Skeletal muscle cell (primary cell): ENCODE measurements at regions not wholly inside any gene's neighbourhood (a gene's known extent, or its start where the extent isn't known, plus 50 kb on each side); places are given as distances from the start of the nearest gene placed in this dataset.
A peak's percentile ranks its signal among the peaks of the same experiment; 100 is the strongest.

Experiments
- DNase-seq: peaks from one replicate; pipeline ENCODE4 v3.0.0-alpha.2; 2010; ENCODE audit warnings: low read depth
- H3K4me3 ChIP-seq: 2 replicates; pipeline ENCODE4 v1.5.1; 2011; ENCODE audit warnings: low read depth, mild to moderate bottlenecking, control low read depth, low read length, moderate library complexity

DNA sequence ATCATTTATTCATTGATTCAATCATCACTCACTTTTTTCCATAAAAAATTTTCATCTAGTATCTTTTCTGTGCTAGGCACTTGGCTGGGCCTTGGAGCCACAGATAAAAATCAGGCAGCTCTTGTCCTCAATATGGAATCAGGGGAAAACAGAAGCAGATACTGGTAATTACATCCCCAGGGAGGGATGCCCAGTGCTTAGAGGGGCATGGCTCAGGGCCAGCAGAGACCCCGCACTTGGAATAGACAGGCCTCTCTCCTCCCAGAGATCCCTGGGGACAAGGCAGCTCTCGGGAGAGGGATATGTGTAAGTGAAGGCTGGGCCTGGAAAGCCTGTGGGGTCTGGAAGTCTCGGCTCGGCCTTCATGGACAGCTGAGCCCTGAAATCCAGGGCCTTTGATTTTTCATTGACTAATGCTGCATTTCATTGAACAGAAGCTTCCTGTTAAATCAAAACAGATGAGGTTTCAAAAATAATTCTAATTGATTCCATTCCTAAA, 180.4 kb downstream of the FOXD2 start:
- DNase-seq = no peak
- H3K4me3 ChIP-seq = no peak overlapping the region

DNA sequence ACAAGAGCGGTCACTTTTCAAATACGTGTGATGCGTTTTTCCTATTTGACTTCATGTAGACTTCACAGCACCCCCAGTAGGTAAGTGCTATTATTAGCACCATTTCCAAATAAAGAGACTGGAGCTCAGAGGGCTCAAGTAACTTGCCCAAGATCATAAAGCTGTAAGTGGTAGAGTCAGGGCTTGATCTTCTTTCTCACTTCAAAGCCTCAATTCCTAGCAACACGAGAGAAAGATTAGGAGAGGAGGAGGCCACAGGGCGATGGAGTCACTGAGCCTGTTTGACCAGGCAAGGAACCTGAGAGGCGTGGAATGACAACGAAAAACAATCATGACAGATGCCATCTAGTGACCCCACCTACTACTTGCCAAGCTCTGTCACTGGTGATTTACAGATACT, 181.0 kb downstream of the FOXD2 start:
- H3K4me3 ChIP-seq = no peak overlapping the region
- DNase-seq = no peak

DNA sequence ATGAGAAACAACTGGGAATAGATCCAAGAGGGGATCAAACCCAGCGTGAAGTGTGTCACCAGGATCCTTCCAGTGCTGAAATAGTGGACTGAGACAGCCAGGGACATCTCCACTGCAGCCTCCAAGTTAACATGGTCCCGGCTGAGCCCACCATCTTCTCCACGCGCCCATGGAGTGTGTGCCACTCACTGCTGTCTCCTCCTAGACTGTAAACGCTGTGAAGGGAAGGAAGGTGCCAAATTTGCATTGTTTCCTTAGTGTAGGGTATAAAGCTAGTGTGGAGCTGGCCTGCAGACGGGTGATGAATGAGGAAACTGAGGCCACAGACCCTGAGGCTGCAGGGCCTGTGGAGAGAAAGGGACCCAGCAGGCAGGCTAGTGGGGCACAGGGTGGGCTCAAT, 183.6 kb downstream of the FOXD2 start:
- no peak overlapping the region for H3K4me3 ChIP-seq
- DNase-seq = no peak

DNA sequence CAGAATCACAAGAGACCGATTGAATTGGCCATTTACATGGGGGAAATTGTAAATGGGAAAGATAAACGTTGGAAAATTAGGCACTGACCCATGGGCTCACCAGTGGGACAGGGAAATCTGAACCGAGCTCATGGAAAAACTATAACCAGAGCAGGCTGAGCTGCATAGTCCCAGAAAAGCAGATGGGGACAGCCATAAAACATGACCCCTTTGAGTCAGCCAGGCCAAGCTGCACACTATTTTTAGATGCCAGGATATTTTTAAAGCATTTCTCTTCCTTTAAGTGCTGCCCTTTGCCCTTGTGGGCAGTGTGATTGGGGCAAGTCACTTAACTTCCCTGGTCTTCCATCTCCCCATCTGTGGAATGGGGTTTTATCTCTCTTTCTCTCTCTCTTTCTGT, 184.1 kb downstream of the FOXD2 start:
- DNase-seq = no peak
- no peak overlapping the region for H3K4me3 ChIP-seq

DNA sequence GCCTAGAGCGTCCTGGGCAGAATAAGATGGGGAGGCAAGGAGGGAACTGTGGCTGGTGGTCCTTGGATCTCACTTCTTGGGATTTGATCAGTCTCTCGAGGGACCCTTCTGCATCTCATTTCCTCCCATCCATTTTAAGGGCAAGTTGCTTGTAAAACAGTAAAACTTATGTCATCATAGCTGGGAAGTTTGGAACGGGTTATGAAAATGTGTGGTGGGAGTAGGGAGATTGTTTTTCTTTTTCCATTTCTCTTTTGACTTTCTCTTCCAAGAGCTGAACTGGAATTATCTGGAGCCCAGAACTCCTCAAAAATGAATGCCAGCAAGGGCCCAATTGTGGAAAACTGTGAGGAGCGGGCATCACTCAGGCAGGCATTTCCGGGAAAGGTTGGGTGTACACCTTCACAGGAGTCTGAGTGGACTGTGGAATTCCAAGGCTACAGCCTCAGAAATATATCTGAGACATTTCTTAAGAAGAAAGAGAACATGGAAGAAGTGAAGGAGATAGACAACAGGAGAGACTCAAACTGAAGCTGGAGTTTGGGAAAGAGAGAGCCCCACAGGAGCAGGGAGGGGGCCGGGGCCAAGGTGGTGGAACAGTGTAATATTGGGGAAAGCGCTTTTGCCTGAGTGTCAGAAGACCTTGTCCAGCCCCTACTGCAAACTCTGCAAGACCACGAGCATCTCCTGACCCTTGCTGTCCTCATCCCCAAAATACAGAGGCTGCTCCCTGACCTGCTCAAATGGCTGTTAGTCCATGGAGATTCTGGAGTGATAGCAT, 185.1 kb downstream of the FOXD2 start:
- no peak overlapping the region for H3K4me3 ChIP-seq
- DNase-seq = no peak

DNA sequence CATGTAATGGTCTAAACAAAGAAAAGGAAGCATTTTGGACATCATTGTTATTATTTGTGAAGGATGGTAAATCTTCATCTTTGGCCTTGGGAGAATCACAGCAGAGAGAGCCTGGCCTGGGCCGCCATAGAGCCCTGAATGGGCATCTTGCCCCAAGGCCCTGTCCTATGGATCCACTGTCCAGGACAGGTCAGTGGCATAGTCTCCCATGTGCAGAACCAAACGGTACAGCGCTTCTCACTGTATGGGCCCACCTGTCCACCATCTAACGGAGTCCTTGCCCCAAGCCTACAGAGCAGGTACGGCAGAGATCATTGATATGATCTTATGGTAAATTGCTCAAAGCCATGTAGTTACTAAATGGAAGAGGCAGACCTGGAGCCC, 185.7 kb downstream of the FOXD2 start:
- no peak for DNase-seq
- H3K4me3 ChIP-seq = no peak overlapping the region

DNA sequence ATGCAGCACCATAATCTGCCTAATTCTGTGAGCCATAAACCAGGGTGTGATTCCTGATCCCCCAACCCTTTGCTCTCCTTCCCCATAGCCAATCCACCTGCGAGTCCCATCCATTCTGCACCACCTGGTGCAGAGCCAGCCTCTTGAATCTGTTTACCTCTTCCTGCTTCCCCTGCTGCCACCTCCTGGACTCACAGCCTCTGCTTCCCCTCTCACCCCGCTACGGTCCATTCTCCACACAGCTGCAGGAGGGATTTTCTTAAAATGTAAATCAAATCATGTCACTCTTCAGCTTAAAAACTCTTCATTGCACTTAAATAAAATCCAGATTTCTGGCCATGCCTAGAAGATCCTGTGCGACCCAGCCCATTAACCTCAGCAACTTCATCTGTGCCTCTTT, 186.7 kb downstream of the FOXD2 start:
- no peak overlapping the region for H3K4me3 ChIP-seq
- no peak for DNase-seq

DNA sequence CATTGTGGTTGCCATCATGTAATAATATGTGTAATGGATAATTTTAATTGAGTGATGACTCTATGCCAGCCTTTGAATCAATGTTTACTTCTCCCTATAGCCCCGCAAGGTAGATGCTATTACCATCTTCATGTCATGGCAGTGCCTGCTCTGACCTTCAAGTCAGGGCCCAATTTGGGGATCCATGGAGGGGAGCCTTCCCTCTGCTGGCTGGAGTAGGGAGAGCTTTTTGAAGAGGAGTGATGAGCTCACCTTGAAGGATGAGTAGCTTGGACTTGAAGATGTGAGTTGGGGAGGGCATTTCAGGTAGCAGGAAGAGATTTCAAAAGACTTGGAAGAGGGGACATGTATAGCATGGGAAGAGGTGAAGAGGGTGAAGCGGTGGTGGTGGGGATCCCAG, 189.2 kb downstream of the FOXD2 start:
- H3K4me3 ChIP-seq = no peak overlapping the region
- DNase-seq = no peak

DNA sequence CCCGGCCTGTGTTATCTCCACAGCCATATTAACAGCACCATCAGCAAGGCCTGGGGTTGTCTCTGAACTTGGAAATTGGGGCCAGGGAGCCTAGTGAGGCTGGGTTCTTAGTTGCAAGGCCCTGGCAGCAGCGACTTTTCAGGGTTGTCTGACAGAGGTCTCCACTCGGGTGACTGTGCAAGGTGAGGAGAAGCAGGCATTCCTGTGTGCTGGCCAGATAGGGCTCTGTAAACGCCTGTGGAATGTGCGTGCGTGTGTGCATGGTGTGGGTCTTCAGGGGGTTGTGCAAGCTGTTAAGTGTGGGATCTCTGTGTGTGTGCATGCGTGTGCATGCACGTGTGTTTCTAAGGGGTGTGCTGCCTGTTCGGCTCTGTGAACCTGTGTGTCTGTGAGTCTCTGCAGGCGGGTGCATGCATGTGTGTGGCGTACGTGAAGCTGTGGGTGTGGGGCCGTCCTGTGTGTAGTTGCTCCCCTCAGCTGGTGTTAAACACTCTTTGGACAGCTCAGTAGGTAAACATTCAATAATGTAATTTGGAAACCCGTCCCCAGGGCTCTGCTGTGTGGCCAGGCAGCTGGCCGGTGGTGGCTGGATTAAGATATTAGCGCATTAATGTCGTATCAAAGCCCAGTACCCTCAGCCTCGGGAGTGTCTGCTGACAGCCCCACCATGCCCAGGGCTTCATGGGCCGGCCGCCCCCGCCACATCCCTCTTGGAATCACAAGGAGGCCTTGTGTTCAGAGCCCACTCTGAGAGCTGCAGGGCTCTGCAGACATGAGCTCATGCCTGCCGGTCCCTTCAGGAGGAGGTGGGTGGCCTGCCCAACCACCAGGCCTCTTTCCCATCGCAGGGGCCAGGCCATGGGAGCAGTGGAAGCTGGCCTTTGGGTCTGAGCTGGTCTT, 189.9 kb downstream of the FOXD2 start:
- H3K4me3 ChIP-seq = no peak overlapping the region
- no peak for DNase-seq

DNA sequence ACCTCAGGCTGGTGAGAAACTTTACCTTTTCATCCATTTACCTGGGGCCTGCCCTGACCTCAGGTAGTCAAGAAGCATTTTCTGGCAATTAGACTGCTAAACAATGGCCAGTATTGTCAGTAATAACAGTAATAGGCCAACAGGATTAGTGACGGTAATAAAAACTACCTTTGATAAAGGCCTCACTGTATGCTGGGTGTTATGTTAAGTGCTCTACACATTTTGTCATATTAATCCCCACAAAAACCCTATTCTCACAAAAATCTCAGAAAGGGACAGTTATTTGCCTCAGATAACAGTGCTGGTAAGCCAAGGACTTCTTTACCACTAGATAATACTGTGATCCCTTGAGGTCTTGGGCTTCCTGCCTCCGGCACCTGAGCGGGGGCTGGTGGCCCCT, 191.4 kb downstream of the FOXD2 start:
- H3K4me3 ChIP-seq = no peak overlapping the region
- no peak for DNase-seq

DNA sequence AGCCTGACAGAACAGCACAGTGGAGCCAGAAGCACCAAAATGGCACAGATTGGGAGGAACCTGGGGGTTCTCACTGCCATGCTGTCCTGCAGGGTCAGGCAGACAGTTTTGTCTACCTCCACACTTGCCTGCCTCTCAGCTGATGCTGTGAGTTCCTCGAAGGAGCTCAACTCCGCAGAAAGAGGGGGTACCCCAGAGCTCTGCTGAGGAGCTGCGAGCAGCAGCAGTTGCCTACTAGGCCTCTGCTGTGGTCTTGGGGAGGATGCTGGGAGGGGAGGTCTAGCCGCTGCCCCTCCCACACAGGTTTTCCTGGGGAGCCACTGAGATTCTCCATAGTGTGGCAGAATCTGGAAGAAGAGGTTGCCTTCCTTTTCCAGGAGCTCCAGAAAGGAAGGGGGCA, 192.5 kb downstream of the FOXD2 start:
- no peak for DNase-seq
- H3K4me3 ChIP-seq = no peak overlapping the region

DNA sequence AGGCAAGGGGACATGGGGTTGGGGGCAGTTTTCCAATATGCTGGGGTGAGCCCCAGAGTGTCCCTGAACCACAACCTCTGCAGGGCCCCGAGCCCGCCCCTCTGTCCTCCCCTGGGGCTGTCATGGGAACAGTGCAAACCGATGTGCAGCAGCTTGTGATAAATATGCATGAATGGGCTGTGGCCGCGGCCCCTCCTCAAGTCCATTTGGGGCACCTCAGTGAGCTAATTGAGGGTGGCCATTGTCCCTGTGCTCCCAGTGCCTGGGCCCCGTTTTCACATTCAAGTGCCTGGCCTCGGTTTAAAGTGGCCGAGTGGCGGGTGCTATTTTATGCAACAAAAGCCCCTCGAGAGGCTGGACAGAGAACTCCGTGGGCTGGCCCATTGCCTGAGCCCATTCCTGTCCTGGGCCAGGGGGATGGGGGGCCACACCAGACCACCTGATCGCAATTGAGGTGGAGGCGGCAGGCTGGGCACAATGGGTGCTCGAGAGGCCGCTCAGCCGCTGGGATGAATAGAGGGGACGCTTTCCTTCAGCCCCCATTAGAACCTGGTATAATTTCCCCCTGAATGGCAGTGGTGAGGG, 193.7 kb downstream of the FOXD2 start:
- no peak overlapping the region for H3K4me3 ChIP-seq
- DNase-seq = no peak

DNA sequence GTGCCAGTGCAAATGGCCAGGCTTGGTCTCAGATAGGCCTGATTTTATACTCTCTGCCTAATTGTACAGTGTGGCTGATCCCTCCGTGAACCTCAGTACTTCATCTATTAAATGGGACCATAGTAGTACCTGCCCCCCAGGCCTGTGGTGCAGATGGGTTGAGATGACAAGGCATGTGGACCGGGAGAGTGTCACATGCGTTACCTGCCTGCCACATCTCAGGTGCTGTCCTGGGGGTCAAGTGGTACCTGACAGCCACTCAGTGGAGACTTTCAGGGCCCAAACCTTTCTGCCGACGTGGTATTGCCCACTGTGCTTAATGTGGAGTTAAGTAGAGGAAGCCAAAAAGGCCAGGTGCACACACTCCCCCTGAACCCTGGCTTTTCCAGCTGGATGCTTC, 197.3 kb downstream of the FOXD2 start:
- H3K4me3 ChIP-seq = no peak overlapping the region
- DNase-seq = no peak

DNA sequence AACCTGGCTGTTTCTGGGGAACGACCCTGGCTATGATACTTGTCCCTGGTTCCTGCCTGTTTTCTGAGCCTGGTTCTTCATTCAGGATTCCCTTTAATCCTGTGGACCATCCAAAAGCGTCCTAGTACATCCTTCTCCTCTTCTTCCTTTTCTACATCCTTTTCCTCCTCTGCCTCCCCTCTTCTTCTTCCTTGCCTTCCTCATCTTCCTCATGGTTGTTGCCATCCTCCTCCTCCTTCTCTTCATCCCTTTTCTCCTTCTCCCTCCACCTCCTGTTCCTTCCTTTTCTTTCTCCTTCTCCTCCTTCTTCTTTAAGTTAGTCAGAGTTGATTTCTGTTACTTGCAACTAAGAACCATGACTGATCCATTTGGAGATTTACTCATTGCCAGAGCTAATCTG, 197.8 kb downstream of the FOXD2 start:
- DNase-seq = no peak
- H3K4me3 ChIP-seq = no peak overlapping the region

DNA sequence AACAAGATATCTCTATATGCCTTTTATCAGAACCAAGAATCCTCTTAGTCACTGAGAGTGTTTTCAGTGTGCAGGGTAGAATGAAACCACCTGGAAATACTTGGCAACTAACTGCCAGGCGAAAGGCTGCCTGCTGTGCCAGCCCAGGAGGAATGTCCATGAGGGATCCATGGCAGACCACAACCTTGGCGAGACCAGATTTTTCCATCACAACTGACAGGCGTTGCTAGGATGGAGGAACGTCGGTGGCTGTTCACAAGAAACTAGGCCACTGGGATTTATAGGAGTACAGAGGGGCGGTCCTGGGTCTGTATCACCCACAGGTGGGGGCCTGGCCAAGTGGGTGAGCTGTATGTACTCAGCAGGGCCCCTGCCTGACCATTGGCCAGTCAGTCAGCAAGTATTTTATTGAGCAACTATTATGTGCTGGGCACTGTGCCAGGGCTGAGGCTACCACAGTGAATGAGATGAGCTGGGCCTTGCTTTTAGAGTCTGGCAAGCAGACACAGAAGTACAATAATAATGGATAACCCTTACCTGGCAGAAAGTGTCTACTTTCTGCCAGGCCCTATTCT, 199.4 kb downstream of the FOXD2 start:
- DNase-seq = no peak

DNA sequence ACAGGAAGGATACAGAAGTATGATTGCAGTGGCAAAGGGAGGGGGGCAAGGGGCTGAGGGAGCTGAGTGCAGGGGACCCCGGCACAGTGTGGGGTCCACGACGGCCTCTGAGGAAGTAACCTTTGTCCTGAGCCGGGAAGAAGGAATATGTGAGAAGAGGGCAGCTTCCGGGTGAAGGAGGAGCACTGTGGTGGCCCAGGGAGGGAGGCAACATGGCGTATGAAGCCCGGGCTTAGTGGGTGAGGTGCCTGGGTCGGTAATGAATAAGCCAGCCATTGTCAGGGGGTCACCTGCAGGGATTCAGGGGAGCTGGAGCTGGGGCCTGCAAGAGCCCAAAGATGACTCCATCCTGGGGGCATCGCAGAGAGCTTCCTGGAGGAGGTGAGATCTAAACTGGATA, 200.4 kb downstream of the FOXD2 start:
- no peak overlapping the region for H3K4me3 ChIP-seq
- DNase-seq = no peak

More for the DNA sequence above, 199.4 kb downstream of the FOXD2 start:
- no peak overlapping the region for H3K4me3 ChIP-seq

DNA sequence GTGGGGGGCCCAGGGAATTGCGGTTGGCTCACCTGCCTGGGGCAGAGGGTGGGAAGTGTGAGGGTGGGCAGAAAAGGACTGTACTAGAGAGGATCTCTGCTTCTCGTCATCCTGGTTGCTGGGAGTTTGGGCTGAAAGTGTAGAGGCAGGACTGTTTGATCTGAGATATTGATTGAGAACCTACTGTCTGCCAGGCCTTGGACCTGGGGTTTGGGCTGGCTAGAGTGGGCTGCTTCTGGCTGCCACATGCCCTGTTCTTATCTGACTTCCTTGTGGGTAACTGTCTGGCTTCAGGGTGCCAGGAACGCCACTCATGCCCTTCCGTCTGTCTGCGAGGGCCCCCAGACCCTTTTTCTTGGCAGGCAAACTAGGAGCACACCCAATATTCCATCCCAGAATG, 200.9 kb downstream of the FOXD2 start:
- H3K4me3 ChIP-seq = no peak overlapping the region
- DNase-seq = no peak

DNA sequence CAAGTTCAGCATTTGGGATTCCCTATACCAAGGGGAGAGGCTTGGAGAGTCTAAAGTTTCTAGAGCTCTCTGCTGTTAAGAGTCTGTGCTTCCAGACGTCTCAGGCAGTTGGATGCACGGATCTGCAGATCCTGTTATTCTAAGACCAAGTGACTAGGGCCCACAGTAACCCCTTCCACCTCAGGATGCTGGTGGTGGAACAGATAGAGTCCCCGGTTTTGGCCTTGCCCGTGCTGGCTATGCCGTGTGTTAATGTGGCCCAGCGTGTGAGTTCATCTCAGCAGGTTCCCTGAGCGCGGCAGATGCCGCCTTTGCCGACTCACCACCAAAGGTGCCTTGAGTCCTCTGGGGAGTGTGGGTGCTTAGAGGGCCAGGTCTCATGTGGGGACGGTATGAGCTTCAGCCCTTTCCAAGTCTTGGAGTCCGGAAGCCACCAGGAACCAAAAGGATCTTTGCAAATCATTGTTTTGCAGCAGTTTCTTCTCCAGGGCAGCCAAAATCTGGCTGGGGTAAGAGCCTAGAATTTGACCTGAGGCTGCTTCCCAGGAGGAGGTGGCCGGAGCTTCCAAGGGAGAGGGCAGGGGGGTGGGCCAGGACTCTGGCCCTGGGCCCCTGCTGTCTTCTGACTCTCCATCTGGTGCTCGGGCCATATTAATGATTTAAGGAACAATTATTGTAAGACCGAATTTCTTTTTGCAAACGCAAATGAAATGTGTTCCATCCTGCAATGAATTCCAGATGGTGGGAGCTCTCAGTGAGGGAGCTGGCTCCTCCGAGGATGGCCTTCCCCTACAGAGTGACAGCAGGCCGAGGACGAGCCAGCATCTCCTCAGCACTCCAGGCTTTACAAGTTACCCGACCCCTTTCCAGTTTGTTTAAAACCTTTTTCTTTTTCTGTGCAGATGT, 205.7 kb downstream of the FOXD2 start:
- H3K4me3 ChIP-seq = no peak overlapping the region
- no peak for DNase-seq

DNA sequence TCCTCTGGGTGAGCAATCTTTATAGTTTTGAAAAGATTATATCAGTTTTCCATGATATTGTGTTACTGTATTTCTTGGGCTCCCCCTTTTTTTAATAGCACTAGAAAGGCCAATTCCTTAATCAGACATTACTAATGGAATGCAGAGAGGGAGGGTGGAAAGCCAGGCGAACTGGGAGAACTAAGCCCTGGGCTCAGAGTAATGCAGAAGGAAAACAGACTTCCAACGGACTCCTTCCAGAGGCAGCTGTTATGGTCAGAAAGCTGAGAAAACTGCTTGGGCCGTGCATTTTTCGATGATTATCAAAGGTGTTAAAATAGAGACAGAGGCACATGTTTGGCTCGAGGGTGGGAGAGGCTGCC, 206.3 kb downstream of the FOXD2 start:
- no peak overlapping the region for H3K4me3 ChIP-seq
- DNase-seq = peak; percentile 9
